GM23338 (cell line): ENCODE measurements at regions not wholly inside any gene's neighbourhood (a gene's known extent, or its start where the extent isn't known, plus 50 kb on each side); places are given as distances from the start of the nearest gene placed in this dataset.

Experiments
- ATAC-seq: fragments of 200-7000 bp; cut with Tn5 transposase; 3 replicates; pipeline ENCODE4 v1.9.1; 2020
- DNase-seq: peaks from one replicate; pipeline ENCODE4 v3.0.0-alpha.2; 2015; ENCODE audit warnings: low spot score
- H2AFZ ChIP-seq: fragments of 200-600 bp; sonication (generic); 2 replicates; pipeline ENCODE4 v1.8.0; 2016; ENCODE audit warnings: antibody characterized with exemption, mild to moderate bottlenecking, moderate library complexity
- H3F3A ChIP-seq: fragments of 200-600 bp; sonication (generic); replicated peaks from 2 replicates; pipeline ENCODE4 v1.8.0; 2017; ENCODE audit warnings: antibody characterized with exemption, mixed run types, low read depth
- H3K27ac ChIP-seq: fragments of 200-600 bp; sonication (generic); 2 replicates; pipeline ENCODE4 v1.6.1; 2016; ENCODE audit warnings: low read depth
- H3K27me3 ChIP-seq: fragments of 200-600 bp; sonication (generic); 2 replicates; pipeline ENCODE4 v1.8.0; 2016; ENCODE audit warnings: mild to moderate bottlenecking, mixed run types, moderate library complexity; ENCODE audit not compliant: insufficient read depth
- H3K36me3 ChIP-seq: fragments of 200-600 bp; sonication (generic); 2 replicates; pipeline ENCODE4 v1.8.0; 2016; ENCODE audit warnings: mild to moderate bottlenecking; ENCODE audit not compliant: insufficient read depth
- H3K4me1 ChIP-seq: fragments of 200-600 bp; sonication (generic); 2 replicates; pipeline ENCODE4 v1.8.0; 2016; ENCODE audit warnings: mild to moderate bottlenecking, moderate library complexity; ENCODE audit not compliant: insufficient read depth
- H3K4me2 ChIP-seq: fragments of 200-600 bp; sonication (generic); 2 replicates; pipeline ENCODE4 v1.7.1; 2017; ENCODE audit warnings: mixed run types
- H3K4me3 ChIP-seq: fragments of 200-600 bp; sonication (generic); 2 replicates; pipeline ENCODE4 v1.6.1; 2016; ENCODE audit warnings: mixed run types
- H3K79me2 ChIP-seq: fragments of 200-600 bp; sonication (generic); replicated peaks from 2 replicates; pipeline ENCODE4 v1.8.0; 2017; ENCODE audit warnings: mild to moderate bottlenecking; ENCODE audit not compliant: insufficient read depth
- H3K9me2 ChIP-seq: fragments of 200-600 bp; sonication (generic); 2 replicates; pipeline ENCODE4 v1.8.0; 2017; ENCODE audit not compliant: insufficient read depth
- H4K20me1 ChIP-seq: fragments of 200-600 bp; sonication (generic); replicated peaks from 2 replicates; pipeline ENCODE4 v1.8.0; 2017; ENCODE audit warnings: mild to moderate bottlenecking; ENCODE audit not compliant: insufficient read depth
- H3K27ac Mint-ChIP-seq: 2 replicates; pipeline ENCODE4 v1.8.0; 2020; ENCODE audit warnings: inconsistent platforms, mild to moderate bottlenecking, moderate library complexity, mixed read lengths
- H3K27me3 Mint-ChIP-seq: 3 replicates; pipeline ENCODE4 v1.8.0; 2022; ENCODE audit warnings: low read depth, mild to moderate bottlenecking, moderate library complexity, mixed read lengths, inconsistent platforms; ENCODE audit not compliant: insufficient read depth, poor library complexity
- H3K36me3 Mint-ChIP-seq: 3 replicates; pipeline ENCODE4 v1.8.0; 2021; ENCODE audit warnings: low read depth, mild to moderate bottlenecking, inconsistent platforms, moderate library complexity, mixed read lengths
- H3K4me1 Mint-ChIP-seq: 3 replicates; pipeline ENCODE4 v1.8.0; 2020; ENCODE audit warnings: mild to moderate bottlenecking, inconsistent platforms, mixed read lengths
- H3K4me3 Mint-ChIP-seq: 3 replicates; pipeline ENCODE4 v1.8.0; 2021; ENCODE audit warnings: moderate library complexity, mild to moderate bottlenecking, inconsistent platforms, mixed read lengths
- H3K9me3 Mint-ChIP-seq: 3 replicates; pipeline ENCODE4 v1.8.0; 2020; ENCODE audit warnings: moderate library complexity, mild to moderate bottlenecking, inconsistent platforms, mixed read lengths
- ETS1 ChIP-seq: IDR thresholded peaks from 2 replicates; pipeline ENCODE4 v1.6.1; 2016; ENCODE audit warnings: antibody characterized with exemption
- JUNB ChIP-seq: IDR thresholded peaks from one replicate; pipeline ENCODE4 v1.6.1; 2016; ENCODE audit warnings: antibody characterized with exemption; ENCODE audit not compliant: unreplicated experiment
- REST ChIP-seq: IDR thresholded peaks from one replicate; pipeline ENCODE4 v1.6.1; 2018; ENCODE audit warnings: antibody characterized with exemption; ENCODE audit not compliant: unreplicated experiment
- STAT1 ChIP-seq: IDR thresholded peaks from one replicate; pipeline ENCODE4 v1.6.1; 2016; ENCODE audit warnings: antibody characterized with exemption; ENCODE audit not compliant: unreplicated experiment
- ZNF114 ChIP-seq: fragments of 250-450 bp; sonication (Bioruptor Pico); IDR thresholded peaks from 2 replicates; pipeline ENCODE4 v1.5.0; 2020; ENCODE audit warnings: mild to moderate bottlenecking, moderate library complexity
- ZNF462 ChIP-seq: fragments of 250-450 bp; sonication (Bioruptor Pico); IDR thresholded peaks from 2 replicates; pipeline ENCODE4 v1.5.0; 2020; ENCODE audit warnings: mild to moderate bottlenecking, moderate library complexity

GRCh38 chr11:28777126-28777525 is 668.9 kb downstream of the METTL15 start (continued):
- no peak for TF ChIP-seq ETS1

- H3K4me1 ChIP-seq, result peaks cover 13% of the 10 kb centered on the region
- TF ChIP-seq JUNB, result no peak
- no peak for TF ChIP-seq STAT1
- no peak for TF ChIP-seq REST
- no peak for TF ChIP-seq ZNF114 (CRISPR knock-in tag)
- TF ChIP-seq ETS1, result no peak
- TF ChIP-seq ZNF462 (CRISPR knock-in tag), result 0 out of 2 replicates have a peak, but pooled peaks have one; percentile 40
- no peak overlapping the region for H3K4me3 Mint-ChIP-seq
- H3K27ac ChIP-seq, result peak overlapping the region; percentile 70
- DNase-seq, result peak; percentile 15
- no peaks in the 10 kb centered on the region for H3K27me3 ChIP-seq
- 0 out of 2 replicates have a peak, but pooled peaks cover 3% of the 10 kb centered on the region for H3K9me2 ChIP-seq
- no peaks in the 10 kb centered on the region for H3F3A ChIP-seq
- peaks cover 32% of the 10 kb centered on the region for H3K9me3 Mint-ChIP-seq
- no peaks in the 10 kb centered on the region for H3K79me2 ChIP-seq
- no peak overlapping the region for H2AFZ ChIP-seq
- peak overlapping the region; percentile 9; the same call in 1 of the 2 replicates for H3K4me2 ChIP-seq
- H3K36me3 Mint-ChIP-seq, result peaks cover 54% of the 10 kb centered on the region
- ATAC-seq, result peak; percentile 83
- no peaks in the 10 kb centered on the region for H4K20me1 ChIP-seq
- H3K4me1 Mint-ChIP-seq, result peaks cover 18% of the 10 kb centered on the region
- no peak overlapping the region for H3K4me3 ChIP-seq
- no peaks in the 10 kb centered on the region; the same call in 1 of the 2 replicates for H3K36me3 ChIP-seq
- H3K27ac Mint-ChIP-seq, result peak overlapping the region; percentile 81
- H3K27me3 Mint-ChIP-seq, result peaks cover 5% of the 10 kb centered on the region
Observed at GRCh38 chr11:28773606-28774005, 665.4 kb downstream of the METTL15 start.
